Neutrophil (primary cell): ENCODE measurements at regions not wholly inside any gene's neighbourhood (a gene's known extent, or its start where the extent isn't known, plus 50 kb on each side); places are given as distances from the start of the nearest gene placed in this dataset.

Source experiments
- H3K27ac ChIP-seq: fragments of 200-600 bp; sonication (generic); 2 replicates; pipeline ENCODE4 v1.5.1; 2016; ENCODE audit warnings: mild to moderate bottlenecking, moderate library complexity
- H3K27me3 ChIP-seq: fragments of 200-600 bp; sonication (generic); 2 replicates; pipeline ENCODE4 v1.6.0; 2016; ENCODE audit warnings: mild to moderate bottlenecking
- H3K36me3 ChIP-seq: fragments of 200-600 bp; sonication (generic); 2 replicates; pipeline ENCODE4 v1.5.1; 2017
- H3K4me1 ChIP-seq, 2 experiments: fragments of 200-600 bp in 1 of 2; sonication (generic) in 1 of 2; 1 replicate in 1 of 2; 2 replicates in 1 of 2; pipeline versions ENCODE4 v1.5.1 to v1.6.1; 2013 to 2016; ENCODE audit warnings: low read depth in 1 of 2, low read length in 1 of 2, mild to moderate bottlenecking in 1 of 2, moderate library complexity in 1 of 2; ENCODE audit not compliant: control insufficient read depth in 1 of 2, insufficient read depth in 1 of 2
- H3K4me3 ChIP-seq, 2 experiments: fragments of 200-600 bp in 1 of 2; sonication (generic) in 1 of 2; 1 replicate in 1 of 2; 2 replicates in 1 of 2; pipeline ENCODE4 v1.5.1; 2013 to 2016; ENCODE audit warnings: low read depth in 1 of 2, low read length in 1 of 2, mild to moderate bottlenecking in 1 of 2, moderate library complexity in 1 of 2
- H3K9me3 ChIP-seq: fragments of 200-600 bp; sonication (generic); 2 replicates; pipeline ENCODE4 v1.5.1; 2016
- TF ChIP-seq, protein P1 (sequence below): fragments of 200-600 bp; sonication (generic); IDR thresholded peaks from 2 replicates; pipeline ENCODE4 v1.5.1; 2016; ENCODE audit warnings: antibody characterized with exemption

DNA sequence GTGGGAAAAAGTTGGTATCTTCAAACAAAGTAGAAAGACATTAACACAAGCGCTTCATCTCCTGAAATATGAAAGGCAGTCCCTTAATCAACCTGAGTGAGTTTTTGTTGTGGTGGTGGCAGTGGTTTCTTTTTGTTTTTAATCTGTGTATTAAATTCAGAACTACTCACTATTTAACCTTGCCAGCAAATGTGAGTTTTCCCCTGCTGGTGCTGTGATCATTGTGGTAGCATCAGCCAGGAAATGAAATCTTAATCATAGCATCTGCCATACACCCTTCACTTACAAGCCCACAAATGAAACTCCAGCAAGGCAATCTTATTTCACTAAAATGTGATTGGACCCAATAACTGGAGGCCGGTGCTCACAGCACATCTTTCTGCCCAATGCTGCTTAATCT lies 229.7 kb downstream of the SHOX2 start:
- no peaks in the 10 kb centered on the region for H3K9me3 ChIP-seq
- no peaks in the 10 kb centered on the region for H3K27me3 ChIP-seq
- TF ChIP-seq, protein P1, sequence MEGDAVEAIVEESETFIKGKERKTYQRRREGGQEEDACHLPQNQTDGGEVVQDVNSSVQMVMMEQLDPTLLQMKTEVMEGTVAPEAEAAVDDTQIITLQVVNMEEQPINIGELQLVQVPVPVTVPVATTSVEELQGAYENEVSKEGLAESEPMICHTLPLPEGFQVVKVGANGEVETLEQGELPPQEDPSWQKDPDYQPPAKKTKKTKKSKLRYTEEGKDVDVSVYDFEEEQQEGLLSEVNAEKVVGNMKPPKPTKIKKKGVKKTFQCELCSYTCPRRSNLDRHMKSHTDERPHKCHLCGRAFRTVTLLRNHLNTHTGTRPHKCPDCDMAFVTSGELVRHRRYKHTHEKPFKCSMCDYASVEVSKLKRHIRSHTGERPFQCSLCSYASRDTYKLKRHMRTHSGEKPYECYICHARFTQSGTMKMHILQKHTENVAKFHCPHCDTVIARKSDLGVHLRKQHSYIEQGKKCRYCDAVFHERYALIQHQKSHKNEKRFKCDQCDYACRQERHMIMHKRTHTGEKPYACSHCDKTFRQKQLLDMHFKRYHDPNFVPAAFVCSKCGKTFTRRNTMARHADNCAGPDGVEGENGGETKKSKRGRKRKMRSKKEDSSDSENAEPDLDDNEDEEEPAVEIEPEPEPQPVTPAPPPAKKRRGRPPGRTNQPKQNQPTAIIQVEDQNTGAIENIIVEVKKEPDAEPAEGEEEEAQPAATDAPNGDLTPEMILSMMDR = no peak
- no peaks in the 10 kb centered on the region for H3K36me3 ChIP-seq
- peaks cover 0 to 8% of the 10 kb centered on the region in 2 experiments for H3K4me1 ChIP-seq
- no peak overlapping the region for H3K4me3 ChIP-seq
- H3K27ac ChIP-seq = no peak overlapping the region

DNA sequence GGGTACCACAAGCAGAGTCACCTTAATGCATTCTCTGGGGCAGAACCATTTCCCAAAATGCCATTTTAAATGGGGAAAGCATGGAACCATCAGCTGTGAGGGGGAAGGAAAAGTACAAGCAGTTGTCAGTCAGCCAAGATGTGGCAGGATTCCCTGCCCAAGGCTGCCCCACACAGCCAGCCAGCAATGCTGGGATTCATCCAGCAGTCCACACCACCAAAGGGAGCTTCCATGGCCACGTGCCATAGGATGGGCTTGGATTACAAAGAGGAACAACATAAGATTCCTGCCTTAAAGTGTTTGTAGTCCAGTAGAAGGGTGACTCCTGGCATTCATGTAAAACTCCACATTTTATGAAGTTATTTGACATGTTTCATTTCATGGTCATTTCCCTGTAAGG lies 233.3 kb downstream of the SHOX2 start:
- no peak overlapping the region for H3K27ac ChIP-seq
- TF ChIP-seq, protein P1 = no peak
- no peak overlapping the region for H3K4me3 ChIP-seq
- H3K9me3 ChIP-seq = no peaks in the 10 kb centered on the region
- no peaks in the 10 kb centered on the region for H3K36me3 ChIP-seq
- H3K27me3 ChIP-seq = no peaks in the 10 kb centered on the region
- peaks cover 0 to 8% of the 10 kb centered on the region in 2 experiments for H3K4me1 ChIP-seq

DNA sequence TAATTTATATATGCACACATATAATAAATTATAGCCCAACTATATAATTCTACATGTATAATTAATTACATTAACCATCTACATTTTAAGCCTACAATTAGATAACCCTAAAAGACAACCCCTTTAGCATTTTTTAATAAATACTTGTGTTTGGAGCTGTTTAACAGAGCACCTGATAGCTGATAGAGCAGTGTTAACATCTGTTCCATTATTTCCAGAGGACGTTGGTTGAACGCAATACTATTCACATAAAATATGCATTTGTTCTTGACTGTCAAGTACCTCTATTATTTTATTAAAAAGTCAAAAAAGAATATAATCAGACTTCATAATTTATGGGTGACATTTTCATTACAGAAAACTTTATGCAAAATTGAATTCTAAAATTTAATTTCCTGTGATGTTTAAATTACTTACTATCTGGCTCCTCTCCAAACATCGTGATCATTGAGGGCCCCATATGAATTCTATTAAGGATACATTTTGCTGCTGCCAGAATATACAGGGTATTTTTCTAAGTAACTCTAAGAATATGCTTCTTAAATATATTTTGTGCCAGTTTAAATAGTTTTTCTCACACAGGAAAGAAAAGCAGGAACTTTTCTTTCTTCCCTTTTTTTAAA lies 234.3 kb downstream of the SHOX2 start:
- TF ChIP-seq, protein P1 = no peak
- no peak overlapping the region for H3K4me3 ChIP-seq

DNA sequence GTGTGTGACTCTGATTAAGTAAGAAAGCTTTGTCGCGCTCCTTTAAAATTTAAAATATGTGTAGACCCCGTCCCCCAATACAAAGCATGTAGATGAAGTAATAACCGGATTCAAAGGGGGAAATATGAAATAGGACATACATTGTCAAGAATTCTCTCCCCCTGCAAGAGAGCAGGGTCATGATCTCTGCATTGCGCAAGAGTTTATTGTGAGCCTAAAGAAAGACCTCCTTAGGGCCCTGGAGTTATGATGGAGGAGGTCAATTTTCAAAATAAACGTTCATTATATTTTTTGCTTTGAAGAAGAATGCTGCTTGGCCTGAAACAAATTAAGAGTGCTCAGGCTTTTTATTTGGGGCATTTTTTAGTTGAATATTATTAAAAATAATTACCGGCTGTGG lies 235.0 kb downstream of the SHOX2 start:
- Histone ChIP-seq H3K27me3 (no peaks in the 10 kb centered on the region), H3K27ac (no peak overlapping the region), H3K9me3 (no peaks in the 10 kb centered on the region), H3K4me1 (peaks cover 0 to 8% of the 10 kb centered on the region in 2 experiments), H3K4me3 (no peak overlapping the region), H3K36me3 (no peaks in the 10 kb centered on the region)
- TF ChIP-seq, protein P1 = no peak

More for the DNA sequence above, 234.3 kb downstream of the SHOX2 start:
- Histone ChIP-seq H3K36me3 (no peaks in the 10 kb centered on the region), H3K9me3 (no peaks in the 10 kb centered on the region), H3K27ac (no peak overlapping the region), H3K4me1 (peaks cover 0 to 8% of the 10 kb centered on the region in 2 experiments), H3K27me3 (no peaks in the 10 kb centered on the region)

DNA sequence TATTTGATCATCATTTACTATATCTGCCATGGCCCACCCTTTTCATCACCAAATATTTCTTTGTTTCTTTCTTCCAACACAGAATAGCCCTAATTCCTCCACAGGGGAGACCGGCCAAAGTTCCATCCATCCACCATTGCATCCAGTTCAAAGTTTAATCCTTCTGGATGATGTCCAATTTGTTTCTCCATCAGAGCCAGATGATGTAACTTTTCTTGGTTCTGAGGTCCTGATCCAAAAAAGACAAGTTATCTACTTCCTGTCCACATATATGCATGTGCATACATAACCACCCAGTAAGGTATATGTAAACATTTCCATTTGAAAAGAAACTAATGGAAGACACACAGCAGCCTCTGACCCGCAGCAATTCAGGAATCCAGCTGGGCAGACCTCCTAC lies 237.3 kb downstream of the SHOX2 start:
- TF ChIP-seq, protein P1 = no peak
- Histone ChIP-seq H3K4me3 (no peak overlapping the region), H3K27me3 (no peaks in the 10 kb centered on the region), H3K27ac (no peak overlapping the region), H3K9me3 (no peaks in the 10 kb centered on the region), H3K4me1 (peaks cover 0 to 8% of the 10 kb centered on the region in 2 experiments), H3K36me3 (no peaks in the 10 kb centered on the region)
